Stomach (tissue), 8 donors: ENCODE measurements at regions not wholly inside any gene's neighbourhood (a gene's known extent, or its start where the extent isn't known, plus 50 kb on each side); places are given as distances from the start of the nearest gene placed in this dataset.

Source experiments
- DNase-seq, 2 donors: peaks; one replicate each; pipeline versions ENCODE4 v3.0.0 to v3.0.0-alpha.2; 2013 to 2019
- H3K27ac ChIP-seq, 5 donors: fragments of 200-600 bp in 4 of 5; sonication (generic) in 4 of 5; one replicate each; pipeline ENCODE4 v1.5.1; 2013 to 2019; ENCODE audit warnings: mild to moderate bottlenecking in 1 of 5, moderate library complexity in 1 of 5
- H3K27me3 ChIP-seq, 3 donors: fragments of 200-600 bp; sonication (generic); one replicate each; pipeline ENCODE4 v1.5.1; 2017 to 2019; ENCODE audit warnings: mixed run types in 1 of 3
- H3K36me3 ChIP-seq, 4 donors: fragments of 200-600 bp; sonication (generic); 1 replicate in 3 of 4; 2 replicates in 1 of 4; pipeline ENCODE4 v1.5.1; 2016 to 2019
- H3K4me1 ChIP-seq, 4 donors: fragments of 200-600 bp; sonication (generic); one replicate each; pipeline ENCODE4 v1.5.1; 2016 to 2019
- H3K4me3 ChIP-seq, 4 donors: fragments of 200-600 bp; sonication (generic) in 3 of 4; one replicate each; pipeline ENCODE4 v1.5.1; 2016 to 2019; ENCODE audit warnings: mild to moderate bottlenecking in 1 of 4
- H3K9me3 ChIP-seq, 4 donors: fragments of 200-600 bp; sonication (generic); one replicate each; pipeline ENCODE4 v1.5.1; 2016 to 2019
- EP300 ChIP-seq: sonication (generic); formaldehyde crosslinking; IDR thresholded peaks from one replicate; pipeline ENCODE4 v1.6.1; 2017; ENCODE audit warnings: antibody characterized with exemption
- POLR2A ChIP-seq, 4 donors: fragments of 450-650 bp; IDR thresholded peaks; one replicate each; pipeline ENCODE4 v1.6.1; 2016; ENCODE audit warnings: antibody characterized with exemption in 4 of 4, control low read depth in 2 of 4, mild to moderate bottlenecking in 1 of 4, moderate library complexity in 1 of 4
- POLR2AphosphoS5 ChIP-seq, 3 donors: sonication (generic); formaldehyde crosslinking; IDR thresholded peaks; one replicate each; pipeline ENCODE4 v1.6.1; 2016; ENCODE audit warnings: antibody characterized with exemption in 3 of 3
- WGBS, 5 donors: extraction: QIAGEN DNeasy Blood & Tissue Kit in 3 of 5; methylation state at CpG; one replicate each; pipeline versions ENCODE4 v1.1.5 to v1.1.7; 2013 to 2018; 5-methylcytosine and 5-hydroxymethylcytosine counted together
- intact Hi-C: fragments of 100-400 bp; cut with DNase I; formaldehyde crosslinking; loops from one replicate; pipeline ENCODE4 v1.15.1; 2023; ENCODE audit warnings: low total_unique reads
- TF ChIP-seq, protein P1 (sequence below), 7 experiments: fragments of 450-650 bp in 4 of 7; fragments of 200-600 bp in 3 of 7; sonication (generic) in 3 of 7; IDR thresholded peaks; one replicate each; pipeline ENCODE4 v1.5.1; 2016 to 2019; ENCODE audit warnings: antibody characterized with exemption in 7 of 7, control low read depth in 2 of 7, mild to moderate bottlenecking in 1 of 7
- donor health status: healthy with polysubstance abuse.
- donor health status: Bipolar disorder and iron deficiency.
- donor health status: healthy.

- peak overlapping the region in 1 of 5 donors; percentile 64 for H3K27ac ChIP-seq
- DNase-seq: peak in 1 of 2 donors; percentile 93
- intact Hi-C loops: loop anchor here (10.0 kb wide), 2 partner anchors 455 to 535 kb away; no protein-coding TSS in a partner anchor
- TF ChIP-seq EP300: no peak
- TF ChIP-seq POLR2A (IDR thresholded peaks at IDR 0.05): no peak
- peaks cover 21 to 42% (median 36%) of the 10 kb centered on the region in 4 donors for H3K4me1 ChIP-seq
- no peaks in the 10 kb centered on the region for H3K36me3 ChIP-seq
- WGBS, 5 donors: 32 to 48% (median 47%) methylated on average over 10 of the region's 10 CpGs
- no peaks in the 10 kb centered on the region for H3K9me3 ChIP-seq
- peak overlapping the region in 1 of 4 donors; percentile 7 for H3K4me3 ChIP-seq
- no peaks in the 10 kb centered on the region for H3K27me3 ChIP-seq
Observed at GRCh38 chr13:74289861-74290773, 155.9 kb upstream of the KLF12 start.

DNA sequence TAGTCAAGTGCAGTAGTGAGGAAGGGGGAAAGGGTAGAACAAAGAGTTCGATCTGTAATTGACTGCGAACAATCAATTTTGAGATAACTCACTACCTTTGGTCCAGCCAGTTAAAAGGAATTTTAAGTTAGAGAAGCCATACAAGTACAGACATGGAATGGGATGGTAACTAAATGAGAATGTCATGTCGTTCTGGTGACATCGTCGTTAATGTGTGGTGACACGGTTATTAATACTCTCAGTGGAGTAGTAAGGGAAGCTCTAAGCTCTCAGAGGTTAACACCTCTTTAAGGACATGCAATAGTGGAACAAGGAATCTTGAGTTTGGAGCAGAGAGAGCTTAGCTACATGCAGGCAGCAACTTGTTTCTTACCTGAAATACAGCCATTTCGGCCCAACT is 154.9 kb upstream of the KLF12 start:
- intact Hi-C loops: loop anchor here (10.0 kb wide), 2 partner anchors 454 to 534 kb away; no protein-coding TSS in a partner anchor
- DNase-seq: no peak
- WGBS, 5 donors: 72 to 86% (median 79%) methylated on average over 7 of the region's 7 CpGs

GRCh38 chr13:74288361-74288911 is 154.2 kb upstream of the KLF12 start:
- intact Hi-C loops: loop anchor here (10.0 kb wide), 2 partner anchors 454 to 534 kb away; no protein-coding TSS in a partner anchor
- Histone ChIP-seq H3K36me3 (no peaks in the 10 kb centered on the region), H3K27me3 (no peaks in the 10 kb centered on the region), H3K9me3 (no peaks in the 10 kb centered on the region), H3K4me3 (peak overlapping the region; percentile 19 to 35 (median 23)), H3K27ac (peak overlapping the region in 4 of 5 donors; percentile 38 to 59 (median 58)), H3K4me1 (peaks cover 21 to 42% (median 36%) of the 10 kb centered on the region in 4 donors)
- DNase-seq: peak; percentile 33 to 76
- 11 to 19% (median 14%) methylated on average over 10 of the region's 10 CpGs for WGBS, 5 donors
- no peak for TF ChIP-seq EP300
- no peak for TF ChIP-seq POLR2A (IDR thresholded peaks at IDR 0.05)
- no peak for TF ChIP-seq POLR2AphosphoS5 (IDR thresholded peaks at IDR 0.05)
- TF ChIP-seq, protein P1, sequence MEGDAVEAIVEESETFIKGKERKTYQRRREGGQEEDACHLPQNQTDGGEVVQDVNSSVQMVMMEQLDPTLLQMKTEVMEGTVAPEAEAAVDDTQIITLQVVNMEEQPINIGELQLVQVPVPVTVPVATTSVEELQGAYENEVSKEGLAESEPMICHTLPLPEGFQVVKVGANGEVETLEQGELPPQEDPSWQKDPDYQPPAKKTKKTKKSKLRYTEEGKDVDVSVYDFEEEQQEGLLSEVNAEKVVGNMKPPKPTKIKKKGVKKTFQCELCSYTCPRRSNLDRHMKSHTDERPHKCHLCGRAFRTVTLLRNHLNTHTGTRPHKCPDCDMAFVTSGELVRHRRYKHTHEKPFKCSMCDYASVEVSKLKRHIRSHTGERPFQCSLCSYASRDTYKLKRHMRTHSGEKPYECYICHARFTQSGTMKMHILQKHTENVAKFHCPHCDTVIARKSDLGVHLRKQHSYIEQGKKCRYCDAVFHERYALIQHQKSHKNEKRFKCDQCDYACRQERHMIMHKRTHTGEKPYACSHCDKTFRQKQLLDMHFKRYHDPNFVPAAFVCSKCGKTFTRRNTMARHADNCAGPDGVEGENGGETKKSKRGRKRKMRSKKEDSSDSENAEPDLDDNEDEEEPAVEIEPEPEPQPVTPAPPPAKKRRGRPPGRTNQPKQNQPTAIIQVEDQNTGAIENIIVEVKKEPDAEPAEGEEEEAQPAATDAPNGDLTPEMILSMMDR (IDR thresholded peaks at IDR 0.05): no peak

More for the DNA sequence above, 154.9 kb upstream of the KLF12 start:
- peaks cover 21 to 42% (median 36%) of the 10 kb centered on the region in 4 donors for H3K4me1 ChIP-seq
- H3K27ac ChIP-seq: no peak overlapping the region
- H3K36me3 ChIP-seq: no peaks in the 10 kb centered on the region
- TF ChIP-seq POLR2A (IDR thresholded peaks at IDR 0.05): no peak
- no peak for TF ChIP-seq POLR2AphosphoS5 (IDR thresholded peaks at IDR 0.05)
- no peak overlapping the region for H3K4me3 ChIP-seq
- H3K27me3 ChIP-seq: no peaks in the 10 kb centered on the region
- H3K9me3 ChIP-seq: no peaks in the 10 kb centered on the region

- DNase-seq: peak; percentile 90 to 95
- TF ChIP-seq EP300: no peak
- TF ChIP-seq POLR2AphosphoS5 (IDR thresholded peaks at IDR 0.05): peak in 2 of 3 donors; percentile 40 to 68
- TF ChIP-seq POLR2A (IDR thresholded peaks at IDR 0.05): no peak
- Histone ChIP-seq H3K27me3 (no peaks in the 10 kb centered on the region), H3K36me3 (no peaks in the 10 kb centered on the region), H3K27ac (peak overlapping the region in 4 of 5 donors; percentile 38 to 63 (median 59)), H3K4me1 (peaks cover 21 to 42% (median 36%) of the 10 kb centered on the region in 4 donors), H3K9me3 (no peaks in the 10 kb centered on the region), H3K4me3 (peak overlapping the region; percentile 19 to 35 (median 23))
- intact Hi-C loops: loop anchor here (10.0 kb wide), 2 partner anchors 453 to 533 kb away; no protein-coding TSS in a partner anchor
- 0 to 6% (median 1%) methylated on average over 4 of the region's 4 CpGs for WGBS, 5 donors
Observed at GRCh38 chr13:74287724-74288169, 153.5 kb upstream of the KLF12 start.

GRCh38 chr13:74280795-74281490 is 146.7 kb upstream of the KLF12 start:
- WGBS, 5 donors: 51 to 71% (median 56%) methylated on average over 1 of the region's 1 CpG
- Histone ChIP-seq H3K27me3 (no peaks in the 10 kb centered on the region), H3K9me3 (no peaks in the 10 kb centered on the region), H3K27ac (no peak overlapping the region), H3K36me3 (no peaks in the 10 kb centered on the region), H3K4me1 (no peaks in the 10 kb centered on the region), H3K4me3 (no peak overlapping the region)
- TF ChIP-seq POLR2AphosphoS5 (IDR thresholded peaks at IDR 0.05) (no peak), POLR2A (IDR thresholded peaks at IDR 0.05) (no peak), EP300 (no peak)
- TF ChIP-seq, protein P1 (IDR thresholded peaks at IDR 0.05): no peak
- intact Hi-C loops: loop anchor here (10.0 kb wide), 2 partner anchors 446 to 526 kb away; no protein-coding TSS in a partner anchor
- DNase-seq: no peak
